Ishikawa (cell line): ENCODE measurements at regions not wholly inside any gene's neighbourhood (a gene's known extent, or its start where the extent isn't known, plus 50 kb on each side); places are given as distances from the start of the nearest gene placed in this dataset.

Source experiments
- CEBPB ChIP-seq: IDR thresholded peaks from 2 replicates; pipeline ENCODE4 v1.6.1; 2012
- CREB1 ChIP-seq: IDR thresholded peaks from 2 replicates; pipeline ENCODE4 v1.6.1; 2012; ENCODE audit warnings: low read depth
- EGR1 ChIP-seq: IDR thresholded peaks from 2 replicates; pipeline ENCODE4 v1.6.1; 2012
- EP300 ChIP-seq: IDR thresholded peaks from 2 replicates; pipeline ENCODE4 v1.6.1; 2012; ENCODE audit warnings: borderline replicate concordance
- FOXM1 ChIP-seq: IDR thresholded peaks from 2 replicates; pipeline ENCODE4 v1.6.1; 2012; ENCODE audit warnings: low read depth, borderline replicate concordance
- NFIC ChIP-seq: IDR thresholded peaks from 2 replicates; pipeline ENCODE4 v1.6.1; 2012
- RAD21 ChIP-seq: IDR thresholded peaks from 2 replicates; pipeline ENCODE4 v1.6.1; 2012; ENCODE audit warnings: low read depth
- TAF1 ChIP-seq: IDR thresholded peaks from 2 replicates; pipeline ENCODE4 v1.6.1; 2012; ENCODE audit warnings: low read depth, mild to moderate bottlenecking
- TCF12 ChIP-seq: IDR thresholded peaks from 2 replicates; pipeline ENCODE4 v1.6.1; 2012; ENCODE audit warnings: low read depth
- TEAD4 ChIP-seq: IDR thresholded peaks from 2 replicates; pipeline ENCODE4 v1.6.1; 2012
- YY1 ChIP-seq: IDR thresholded peaks from 2 replicates; pipeline ENCODE4 v1.6.1; 2012; ENCODE audit warnings: low read depth
- ZBTB7A ChIP-seq: IDR thresholded peaks from 2 replicates; pipeline ENCODE4 v1.6.1; 2012; ENCODE audit warnings: low read depth
- TF ChIP-seq, protein P1 (sequence below): IDR thresholded peaks from 2 replicates; pipeline ENCODE4 v1.6.1; 2012; ENCODE audit warnings: low read depth, mild to moderate bottlenecking
- TF ChIP-seq, protein P2 (sequence below): IDR thresholded peaks from 2 replicates; pipeline ENCODE4 v1.6.1; 2012
- TF ChIP-seq, protein P3 (sequence below): IDR thresholded peaks from 2 replicates; pipeline ENCODE4 v1.6.1; 2012

DNA sequence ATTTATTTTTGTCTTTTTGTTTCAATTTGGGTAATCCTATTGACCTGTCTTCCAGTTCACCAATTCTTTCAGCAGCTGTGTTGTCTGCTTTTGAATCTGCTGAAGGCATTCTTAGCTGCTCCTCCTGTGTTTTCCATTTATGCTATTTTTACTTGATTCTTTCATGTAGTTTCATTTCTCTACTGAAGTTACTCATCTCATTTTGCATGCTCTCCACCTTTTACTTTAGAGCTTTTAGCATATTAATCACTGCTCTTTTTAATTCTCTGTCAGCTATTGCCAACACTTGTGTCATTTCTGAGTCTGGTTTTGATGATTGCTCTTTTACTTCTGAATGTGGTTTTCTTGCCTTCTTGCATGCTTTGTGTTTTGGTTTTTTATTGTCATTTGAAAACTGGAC lies 496.0 kb upstream of the CLINT1 start:
- TF ChIP-seq, protein P1, sequence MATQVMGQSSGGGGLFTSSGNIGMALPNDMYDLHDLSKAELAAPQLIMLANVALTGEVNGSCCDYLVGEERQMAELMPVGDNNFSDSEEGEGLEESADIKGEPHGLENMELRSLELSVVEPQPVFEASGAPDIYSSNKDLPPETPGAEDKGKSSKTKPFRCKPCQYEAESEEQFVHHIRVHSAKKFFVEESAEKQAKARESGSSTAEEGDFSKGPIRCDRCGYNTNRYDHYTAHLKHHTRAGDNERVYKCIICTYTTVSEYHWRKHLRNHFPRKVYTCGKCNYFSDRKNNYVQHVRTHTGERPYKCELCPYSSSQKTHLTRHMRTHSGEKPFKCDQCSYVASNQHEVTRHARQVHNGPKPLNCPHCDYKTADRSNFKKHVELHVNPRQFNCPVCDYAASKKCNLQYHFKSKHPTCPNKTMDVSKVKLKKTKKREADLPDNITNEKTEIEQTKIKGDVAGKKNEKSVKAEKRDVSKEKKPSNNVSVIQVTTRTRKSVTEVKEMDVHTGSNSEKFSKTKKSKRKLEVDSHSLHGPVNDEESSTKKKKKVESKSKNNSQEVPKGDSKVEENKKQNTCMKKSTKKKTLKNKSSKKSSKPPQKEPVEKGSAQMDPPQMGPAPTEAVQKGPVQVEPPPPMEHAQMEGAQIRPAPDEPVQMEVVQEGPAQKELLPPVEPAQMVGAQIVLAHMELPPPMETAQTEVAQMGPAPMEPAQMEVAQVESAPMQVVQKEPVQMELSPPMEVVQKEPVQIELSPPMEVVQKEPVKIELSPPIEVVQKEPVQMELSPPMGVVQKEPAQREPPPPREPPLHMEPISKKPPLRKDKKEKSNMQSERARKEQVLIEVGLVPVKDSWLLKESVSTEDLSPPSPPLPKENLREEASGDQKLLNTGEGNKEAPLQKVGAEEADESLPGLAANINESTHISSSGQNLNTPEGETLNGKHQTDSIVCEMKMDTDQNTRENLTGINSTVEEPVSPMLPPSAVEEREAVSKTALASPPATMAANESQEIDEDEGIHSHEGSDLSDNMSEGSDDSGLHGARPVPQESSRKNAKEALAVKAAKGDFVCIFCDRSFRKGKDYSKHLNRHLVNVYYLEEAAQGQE = no peak
- TF ChIP-seq CREB1 (no peak), EGR1 (no peak), NFIC (no peak), ZBTB7A (no peak), CEBPB (no peak)

DNA sequence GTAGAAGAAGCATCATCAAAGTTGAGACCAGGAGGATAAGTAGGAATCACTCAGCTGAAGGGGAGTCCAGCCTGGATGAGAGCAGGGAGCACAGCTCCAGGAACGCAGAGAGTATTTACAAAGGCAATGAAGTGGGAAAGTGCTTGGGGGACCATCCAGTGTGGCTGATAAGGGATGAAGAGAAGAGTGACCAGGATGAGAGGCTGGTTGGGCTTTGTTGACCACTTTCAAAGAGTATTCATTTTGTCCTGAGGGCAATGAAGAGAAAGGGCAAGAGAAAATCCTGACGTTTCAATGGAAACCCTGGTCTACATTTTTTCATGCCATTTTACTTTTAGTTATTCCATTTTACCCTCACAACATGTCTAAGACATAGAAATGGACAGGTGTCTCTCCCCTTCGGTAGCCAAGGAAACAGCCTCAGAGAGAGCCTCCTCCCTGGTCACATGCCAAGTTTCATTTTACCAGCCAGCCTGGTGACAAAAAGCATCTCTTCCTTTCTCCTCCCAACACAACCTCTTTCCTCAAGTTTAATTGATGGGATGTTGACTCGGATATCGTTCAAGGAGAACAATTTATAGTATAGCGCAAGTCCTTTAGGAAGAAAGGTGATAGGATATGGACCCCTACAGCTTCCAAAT lies 492.7 kb upstream of the CLINT1 start:
- no peak for TF ChIP-seq YY1
- TF ChIP-seq CEBPB = no peak
- TF ChIP-seq ZBTB7A = no peak
- TF ChIP-seq, protein P2, sequence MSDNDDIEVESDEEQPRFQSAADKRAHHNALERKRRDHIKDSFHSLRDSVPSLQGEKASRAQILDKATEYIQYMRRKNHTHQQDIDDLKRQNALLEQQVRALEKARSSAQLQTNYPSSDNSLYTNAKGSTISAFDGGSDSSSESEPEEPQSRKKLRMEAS = no peak
- TF ChIP-seq NFIC = no peak
- no peak for TF ChIP-seq TCF12
- no peak for TF ChIP-seq EP300
- no peak for TF ChIP-seq FOXM1
- TF ChIP-seq, protein P3, sequence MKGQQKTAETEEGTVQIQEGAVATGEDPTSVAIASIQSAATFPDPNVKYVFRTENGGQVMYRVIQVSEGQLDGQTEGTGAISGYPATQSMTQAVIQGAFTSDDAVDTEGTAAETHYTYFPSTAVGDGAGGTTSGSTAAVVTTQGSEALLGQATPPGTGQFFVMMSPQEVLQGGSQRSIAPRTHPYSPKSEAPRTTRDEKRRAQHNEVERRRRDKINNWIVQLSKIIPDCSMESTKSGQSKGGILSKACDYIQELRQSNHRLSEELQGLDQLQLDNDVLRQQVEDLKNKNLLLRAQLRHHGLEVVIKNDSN = no peak
- TF ChIP-seq TAF1 = no peak
- TF ChIP-seq EGR1 = no peak
- TF ChIP-seq, protein P1 = no peak
- TF ChIP-seq TEAD4 = no peak
- TF ChIP-seq RAD21 = no peak
- no peak for TF ChIP-seq CREB1

DNA sequence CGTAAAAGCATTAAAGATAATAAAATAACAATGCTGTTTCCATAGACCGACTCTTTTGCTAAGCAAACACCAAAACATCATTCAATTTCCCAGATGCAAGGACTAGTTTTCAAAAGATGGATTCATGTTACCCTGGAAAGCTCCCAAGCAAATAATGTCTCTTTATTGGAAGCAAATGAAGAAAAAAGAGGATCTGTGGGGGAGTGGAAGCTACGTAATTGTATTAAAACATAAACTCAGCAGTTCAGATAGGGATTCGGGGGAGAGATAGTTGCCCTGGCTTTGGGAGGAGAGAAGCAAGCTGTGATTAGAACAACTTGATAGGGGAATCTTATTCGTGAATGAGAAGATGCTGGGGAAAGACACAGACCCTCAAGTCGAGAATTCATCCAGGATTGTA lies 491.0 kb upstream of the CLINT1 start:
- no peak for TF ChIP-seq ZBTB7A
- TF ChIP-seq FOXM1 = no peak
- no peak for TF ChIP-seq YY1
- no peak for TF ChIP-seq CEBPB

DNA sequence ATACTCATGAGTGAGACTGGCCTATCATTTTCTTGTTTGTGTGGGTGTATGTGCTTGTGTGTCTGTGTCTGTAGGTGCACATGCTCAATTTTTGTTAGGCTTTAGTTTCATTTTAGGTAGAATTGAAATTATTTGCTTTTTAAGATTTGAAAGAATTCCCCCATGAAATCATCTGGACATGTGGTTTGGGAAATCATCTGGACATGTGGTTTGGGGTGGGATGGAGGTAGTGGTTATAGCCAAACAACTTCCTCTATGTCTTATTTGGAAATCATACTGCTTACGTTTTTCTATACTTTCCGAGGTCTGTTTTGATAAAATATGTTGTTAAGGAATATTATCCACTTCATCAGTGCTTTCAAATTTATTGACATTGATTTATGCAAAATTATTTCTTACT lies 485.4 kb upstream of the CLINT1 start:
- TF ChIP-seq ZBTB7A (no peak), FOXM1 (no peak), CEBPB (no peak), RAD21 (no peak), CREB1 (no peak), NFIC (no peak), EP300 (no peak), YY1 (no peak)
- TF ChIP-seq, protein P2 = no peak
- TF ChIP-seq, protein P3 = no peak
- TF ChIP-seq, protein P1 = no peak

DNA sequence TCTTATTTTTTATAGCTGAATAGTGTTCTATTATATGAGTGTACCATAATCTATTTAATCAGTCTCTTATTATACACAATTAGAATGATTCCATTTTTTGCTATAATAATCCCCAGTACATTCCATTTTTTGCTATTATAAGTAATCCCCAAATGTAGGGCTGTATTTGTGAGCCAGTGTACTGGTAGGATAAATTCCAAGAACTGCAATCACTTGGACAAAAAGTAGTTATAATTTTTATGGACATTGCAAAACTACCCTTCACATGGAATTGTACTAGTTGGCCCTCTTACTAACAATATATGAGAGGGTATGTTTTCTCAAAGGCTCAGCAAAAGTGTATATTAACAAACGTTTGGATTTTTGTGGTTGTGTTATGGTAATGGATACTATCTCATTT lies 481.7 kb upstream of the CLINT1 start:
- TF ChIP-seq RAD21 = no peak
- no peak for TF ChIP-seq NFIC
- TF ChIP-seq, protein P2 = no peak
- TF ChIP-seq YY1 = no peak
- TF ChIP-seq CEBPB = no peak
- no peak for TF ChIP-seq EGR1
- no peak for TF ChIP-seq EP300
- no peak for TF ChIP-seq ZBTB7A
- TF ChIP-seq TCF12 = no peak
- TF ChIP-seq FOXM1 = no peak
- TF ChIP-seq, protein P1 = no peak
- TF ChIP-seq TEAD4 = no peak
- TF ChIP-seq, protein P3 = no peak
- TF ChIP-seq TAF1 = no peak
- no peak for TF ChIP-seq CREB1
